Natural killer cell treated with Interleukin-12 subunit alpha and Interleukin-12 subunit beta and Interleukin-15 and Interleukin-18, amount 100 ng/mL, for 72 hours (primary cell): ENCODE measurements at regions not wholly inside any gene's neighbourhood (a gene's known extent, or its start where the extent isn't known, plus 50 kb on each side); places are given as distances from the start of the nearest gene placed in this dataset.

Experiments used
- ATAC-seq, 2 donors: fragments of 150-1000 bp; cut with Tn5 transposase in 1 of 2; sonication (Bioruptor Pico), chemical (Tn5 transposase) in 1 of 2; 2 replicates each; pipeline ENCODE4 v1.10.0; 2021
- DNase-seq: peaks from one replicate; pipeline ENCODE4 v3.0.0; 2022; ENCODE audit warnings: low spot score
- H3K27ac Mint-ChIP-seq, 2 donors: 1 replicate in 1 of 2; 2 replicates in 1 of 2; pipeline ENCODE4 v1.8.0; 2022; ENCODE audit warnings: mixed read lengths in 2 of 2, mild to moderate bottlenecking in 1 of 2, moderate library complexity in 1 of 2
- H3K27me3 Mint-ChIP-seq, 2 donors: 1 replicate in 1 of 2; 2 replicates in 1 of 2; pipeline ENCODE4 v1.8.0; 2022; ENCODE audit warnings: mixed read lengths in 2 of 2
- H3K36me3 Mint-ChIP-seq: one replicate; pipeline ENCODE4 v1.8.0; 2022; ENCODE audit warnings: mixed read lengths
- H3K4me1 Mint-ChIP-seq, 2 donors: 1 replicate in 1 of 2; 2 replicates in 1 of 2; pipeline ENCODE4 v1.8.0; 2022; ENCODE audit warnings: low read depth in 2 of 2, mixed read lengths in 2 of 2, mild to moderate bottlenecking in 1 of 2
- H3K4me3 Mint-ChIP-seq: one replicate; pipeline ENCODE4 v1.8.0; 2022; ENCODE audit warnings: mixed read lengths
- H3K9me3 Mint-ChIP-seq: 2 replicates; pipeline ENCODE4 v1.8.0; 2022; ENCODE audit warnings: mixed read lengths

GRCh38 chr2:81266106-81266505 is 961.6 kb upstream of the LRRTM1 start:
- no peaks in the 10 kb centered on the region for H3K27me3 Mint-ChIP-seq

GRCh38 chr2:81263989-81264388 is 959.4 kb upstream of the LRRTM1 start:
- ATAC-seq (no peak), DNase-seq (no peak)
- no peaks in the 10 kb centered on the region for H3K27me3 Mint-ChIP-seq
- no peaks in the 10 kb centered on the region for H3K4me1 Mint-ChIP-seq
- no peak overlapping the region for H3K27ac Mint-ChIP-seq
- H3K36me3 Mint-ChIP-seq: peaks cover 5% of the 10 kb centered on the region
- H3K4me3 Mint-ChIP-seq: no peak overlapping the region
- H3K9me3 Mint-ChIP-seq: peaks cover 10% of the 10 kb centered on the region

More at GRCh38 chr2:81266106-81266505, 961.6 kb upstream of the LRRTM1 start:
- DNase-seq: no peak
- no peak overlapping the region for H3K27ac Mint-ChIP-seq
- H3K36me3 Mint-ChIP-seq: peaks cover 12% of the 10 kb centered on the region
- H3K9me3 Mint-ChIP-seq: peaks cover 18% of the 10 kb centered on the region
- no peaks in the 10 kb centered on the region for H3K4me1 Mint-ChIP-seq
- H3K4me3 Mint-ChIP-seq: no peak overlapping the region
- no peak for ATAC-seq

- H3K27me3 Mint-ChIP-seq: no peaks in the 10 kb centered on the region
- peaks cover 3% of the 10 kb centered on the region for H3K9me3 Mint-ChIP-seq
- H3K4me1 Mint-ChIP-seq: no peaks in the 10 kb centered on the region
- no peaks in the 10 kb centered on the region for H3K36me3 Mint-ChIP-seq
- no peak overlapping the region for H3K27ac Mint-ChIP-seq
- ATAC-seq (no peak), DNase-seq (no peak)
- H3K4me3 Mint-ChIP-seq: no peak overlapping the region
Measured at GRCh38 chr2:81260320-81260719, 955.8 kb upstream of the LRRTM1 start.

- no peaks in the 10 kb centered on the region for H3K27me3 Mint-ChIP-seq
- no peaks in the 10 kb centered on the region for H3K4me1 Mint-ChIP-seq
- ATAC-seq: no peak
Measured at GRCh38 chr2:81250270-81250669, 945.7 kb upstream of the LRRTM1 start.

GRCh38 chr2:81249152-81249551 is 944.6 kb upstream of the LRRTM1 start:
- H3K9me3 Mint-ChIP-seq: peaks cover 14% of the 10 kb centered on the region
- no peak for ATAC-seq
- H3K4me3 Mint-ChIP-seq: no peak overlapping the region
- H3K27ac Mint-ChIP-seq: no peak overlapping the region
- no peaks in the 10 kb centered on the region for H3K36me3 Mint-ChIP-seq
- DNase-seq: no peak
- H3K27me3 Mint-ChIP-seq: no peaks in the 10 kb centered on the region
- no peaks in the 10 kb centered on the region for H3K4me1 Mint-ChIP-seq

More at GRCh38 chr2:81250270-81250669, 945.7 kb upstream of the LRRTM1 start:
- Mint-ChIP-seq H3K36me3 (no peaks in the 10 kb centered on the region), H3K9me3 (peaks cover 12% of the 10 kb centered on the region), H3K4me3 (no peak overlapping the region), H3K27ac (no peak overlapping the region)
- DNase-seq: no peak

GRCh38 chr2:81247648-81248047 is 943.1 kb upstream of the LRRTM1 start:
- Mint-ChIP-seq H3K9me3 (peaks cover 9% of the 10 kb centered on the region), H3K27me3 (no peaks in the 10 kb centered on the region), H3K4me3 (no peak overlapping the region), H3K27ac (no peak overlapping the region), H3K36me3 (no peaks in the 10 kb centered on the region), H3K4me1 (no peaks in the 10 kb centered on the region)
- no peak for DNase-seq
- ATAC-seq: no peak

GRCh38 chr2:81242501-81242900 is 937.9 kb upstream of the LRRTM1 start:
- Mint-ChIP-seq H3K4me1 (no peaks in the 10 kb centered on the region), H3K27ac (no peak overlapping the region), H3K9me3 (peaks cover 19% of the 10 kb centered on the region), H3K36me3 (no peaks in the 10 kb centered on the region), H3K27me3 (no peaks in the 10 kb centered on the region), H3K4me3 (no peak overlapping the region)
- no peak for ATAC-seq
- DNase-seq: no peak

- H3K27ac Mint-ChIP-seq: no peak overlapping the region
- H3K9me3 Mint-ChIP-seq: peaks cover 22% of the 10 kb centered on the region
- no peak for DNase-seq
- no peak for ATAC-seq
- no peaks in the 10 kb centered on the region for H3K4me1 Mint-ChIP-seq
- H3K27me3 Mint-ChIP-seq: no peaks in the 10 kb centered on the region
- no peaks in the 10 kb centered on the region for H3K36me3 Mint-ChIP-seq
- H3K4me3 Mint-ChIP-seq: no peak overlapping the region
Measured at GRCh38 chr2:81238462-81238861, 933.9 kb upstream of the LRRTM1 start.

GRCh38 chr2:81235601-81236000 is 931.0 kb upstream of the LRRTM1 start:
- Mint-ChIP-seq H3K9me3 (peaks cover 38% of the 10 kb centered on the region), H3K27me3 (no peaks in the 10 kb centered on the region), H3K4me1 (no peaks in the 10 kb centered on the region), H3K4me3 (no peak overlapping the region), H3K36me3 (peaks cover 4% of the 10 kb centered on the region), H3K27ac (no peak overlapping the region)
- no peak for ATAC-seq
- no peak for DNase-seq

- Mint-ChIP-seq H3K4me3 (no peak overlapping the region), H3K36me3 (peaks cover 4% of the 10 kb centered on the region), H3K9me3 (peaks cover 35% of the 10 kb centered on the region), H3K4me1 (no peaks in the 10 kb centered on the region), H3K27me3 (no peaks in the 10 kb centered on the region), H3K27ac (no peak overlapping the region)
- no peak for ATAC-seq
- no peak for DNase-seq
Measured at GRCh38 chr2:81234711-81235110, 930.2 kb upstream of the LRRTM1 start.

- no peaks in the 10 kb centered on the region for H3K4me1 Mint-ChIP-seq
- ATAC-seq: no peak
- no peaks in the 10 kb centered on the region for H3K36me3 Mint-ChIP-seq
- peaks cover 13% of the 10 kb centered on the region for H3K9me3 Mint-ChIP-seq
- no peak for DNase-seq
- no peaks in the 10 kb centered on the region for H3K27me3 Mint-ChIP-seq
- no peak overlapping the region for H3K27ac Mint-ChIP-seq
- no peak overlapping the region for H3K4me3 Mint-ChIP-seq
Measured at GRCh38 chr2:81225756-81226155, 921.2 kb upstream of the LRRTM1 start.

GRCh38 chr2:81213598-81213997 is 909.0 kb upstream of the LRRTM1 start:
- DNase-seq (no peak), ATAC-seq (no peak)
- peaks cover 24% of the 10 kb centered on the region for H3K9me3 Mint-ChIP-seq
- no peak overlapping the region for H3K4me3 Mint-ChIP-seq
- H3K4me1 Mint-ChIP-seq: no peaks in the 10 kb centered on the region
- H3K36me3 Mint-ChIP-seq: peaks cover 6% of the 10 kb centered on the region
- H3K27ac Mint-ChIP-seq: no peak overlapping the region
- no peaks in the 10 kb centered on the region for H3K27me3 Mint-ChIP-seq

- H3K4me3 Mint-ChIP-seq: no peak overlapping the region
- DNase-seq: no peak
- no peaks in the 10 kb centered on the region for H3K27me3 Mint-ChIP-seq
- ATAC-seq: no peak
- H3K27ac Mint-ChIP-seq: no peak overlapping the region
- H3K36me3 Mint-ChIP-seq: peaks cover 12% of the 10 kb centered on the region
- H3K9me3 Mint-ChIP-seq: peaks cover 23% of the 10 kb centered on the region
- no peaks in the 10 kb centered on the region for H3K4me1 Mint-ChIP-seq
Measured at GRCh38 chr2:81206216-81206615, 901.7 kb upstream of the LRRTM1 start.

- Mint-ChIP-seq H3K27ac (no peak overlapping the region), H3K9me3 (peaks cover 9% of the 10 kb centered on the region), H3K4me3 (no peak overlapping the region), H3K4me1 (no peaks in the 10 kb centered on the region), H3K36me3 (peaks cover 6% of the 10 kb centered on the region), H3K27me3 (no peaks in the 10 kb centered on the region)
- ATAC-seq (no peak), DNase-seq (no peak)
Measured at GRCh38 chr2:81196933-81197628, 892.5 kb upstream of the LRRTM1 start.

- Mint-ChIP-seq H3K9me3 (peaks cover 11% of the 10 kb centered on the region), H3K4me1 (no peaks in the 10 kb centered on the region), H3K27ac (no peak overlapping the region), H3K27me3 (no peaks in the 10 kb centered on the region), H3K4me3 (no peak overlapping the region), H3K36me3 (peaks cover 6% of the 10 kb centered on the region)
- DNase-seq: no peak
- no peak for ATAC-seq
Measured at GRCh38 chr2:81196383-81196851, 891.9 kb upstream of the LRRTM1 start.
